Kasumi-1 (cell line): ENCODE measurements at regions not wholly inside any gene's neighbourhood (a gene's known extent, or its start where the extent isn't known, plus 50 kb on each side); places are given as distances from the start of the nearest gene placed in this dataset.
"Not testable (repeated sequence)": the region's sequence is repeated elsewhere in the genome, so short reads cannot be mapped to it uniquely, and the experiment has no call there.

Experiments
- DNase-seq, 2 experiments: peaks; one replicate each; lab custom pipeline; 2025; lab: John Stamatoyannopoulos, UW

DNA sequence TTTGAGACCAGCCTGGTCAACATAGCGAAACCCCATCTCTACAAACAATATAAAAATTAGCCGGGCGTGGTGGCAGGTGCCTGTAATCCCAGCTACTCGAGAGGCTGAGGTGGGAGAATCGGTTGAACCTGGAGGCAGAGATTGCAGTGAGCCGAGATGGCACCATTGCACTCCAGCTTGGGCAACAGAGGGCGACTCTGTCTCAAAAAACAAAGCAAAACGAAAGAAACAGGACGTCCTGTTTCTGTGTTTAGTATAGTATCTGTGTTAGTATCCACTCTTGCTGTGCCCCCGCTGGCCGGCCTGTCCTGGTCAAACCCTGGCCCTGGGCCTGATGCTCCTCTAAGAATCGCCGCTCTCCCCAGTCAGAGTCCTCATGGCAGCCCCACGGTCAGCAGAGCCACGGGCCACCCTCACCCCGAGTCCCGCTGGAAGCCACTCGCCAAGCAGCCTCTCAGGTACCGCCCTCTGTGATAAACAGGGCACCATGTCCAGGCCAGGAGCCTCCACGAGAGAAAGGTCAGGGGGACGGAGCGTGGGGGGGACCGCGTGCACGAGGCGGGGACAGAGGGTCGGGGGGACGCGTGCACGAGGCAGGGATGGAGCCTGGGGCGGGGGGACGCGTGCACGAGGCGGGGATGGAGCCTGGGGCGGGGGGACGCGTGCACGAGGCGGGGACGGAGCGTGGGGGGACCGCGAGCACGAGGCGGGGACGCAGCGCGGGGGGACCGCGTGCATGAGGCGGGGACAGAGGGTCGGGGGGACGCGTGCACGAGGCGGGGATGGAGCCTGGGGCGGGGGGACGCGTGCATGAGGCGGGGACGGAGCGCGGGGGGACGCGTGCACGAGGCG lies 384.5 kb downstream of the SMOC2 start:
- no peak for DNase-seq

DNA sequence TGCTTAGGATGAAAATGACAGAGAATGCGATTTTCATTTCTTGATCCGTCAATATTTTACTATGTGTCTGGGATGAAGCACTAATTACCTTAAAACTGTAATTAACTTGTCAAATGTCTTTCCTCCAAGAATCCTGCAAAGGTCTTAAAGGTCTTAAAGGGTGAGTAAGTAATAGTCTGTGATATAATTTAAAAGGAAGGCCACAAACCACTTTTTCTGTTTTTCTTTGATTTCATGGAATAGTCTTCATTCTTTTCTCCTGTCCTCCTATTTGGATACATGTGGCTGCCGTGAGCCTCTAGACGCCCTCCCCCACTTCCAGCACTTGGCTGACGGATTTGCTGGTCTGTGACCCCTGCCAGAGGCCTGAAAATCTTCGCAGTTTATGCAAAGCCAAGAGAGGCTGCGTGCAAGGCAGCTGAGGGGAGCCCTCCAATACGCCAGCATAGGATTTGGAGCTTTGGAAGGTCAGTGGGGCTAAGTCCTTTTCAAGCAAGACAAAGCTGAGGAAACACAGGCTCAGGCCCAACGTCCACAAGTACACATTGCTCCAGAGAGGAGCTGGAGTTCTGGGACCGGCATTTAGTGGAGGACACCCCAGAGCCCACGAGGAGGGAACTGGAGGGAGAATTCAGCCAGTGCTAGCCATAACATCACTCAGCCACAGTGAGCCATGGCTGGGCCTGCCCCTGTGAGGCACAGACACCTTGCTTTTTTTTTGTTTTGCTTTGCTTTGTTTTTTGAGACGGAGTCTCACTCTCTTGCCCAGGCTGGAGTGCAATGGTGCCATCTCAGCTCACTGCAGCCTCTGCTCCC lies 382.6 kb downstream of the SMOC2 start:
- DNase-seq, result no peak

DNA sequence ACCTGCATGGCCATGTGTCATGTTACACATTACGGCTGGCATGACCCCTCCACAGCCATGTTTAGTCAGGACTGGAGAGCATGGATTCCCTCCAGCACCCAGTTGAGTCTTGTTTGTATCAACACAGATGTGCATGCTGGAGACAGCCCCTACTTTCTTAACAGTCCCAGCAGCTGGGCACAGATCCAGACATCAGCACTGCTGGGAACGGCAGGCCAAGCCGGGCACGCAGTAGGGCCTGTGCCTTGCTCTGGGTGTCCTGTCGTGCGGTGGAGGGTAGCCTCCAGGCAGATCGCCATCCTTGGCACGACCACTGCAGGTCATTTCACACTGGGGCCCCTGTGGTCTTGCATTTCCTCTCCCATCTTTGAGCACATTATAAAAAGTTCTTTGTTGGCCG lies 381.4 kb downstream of the SMOC2 start:
- DNase-seq, result no peak

DNA sequence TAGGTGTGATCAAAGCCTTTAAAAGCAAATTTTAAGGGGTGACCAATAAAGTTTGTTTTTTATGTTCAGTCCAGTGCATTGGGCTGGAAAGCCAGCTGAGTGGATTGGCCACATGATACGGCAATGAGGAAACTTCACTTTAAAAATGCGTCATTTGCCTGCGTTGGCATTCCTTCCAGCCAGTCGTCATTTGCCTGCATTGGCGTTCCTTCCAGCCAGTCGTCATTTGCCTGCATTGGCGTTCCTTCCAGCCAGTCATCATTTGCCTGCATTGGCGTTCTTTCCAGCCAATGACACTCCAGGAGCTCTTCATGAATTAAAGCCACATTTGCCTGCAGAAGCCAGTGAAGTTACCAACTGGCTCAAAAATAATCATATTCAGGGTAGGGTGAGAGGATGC lies 378.6 kb downstream of the SMOC2 start:
- no peak for DNase-seq

DNA sequence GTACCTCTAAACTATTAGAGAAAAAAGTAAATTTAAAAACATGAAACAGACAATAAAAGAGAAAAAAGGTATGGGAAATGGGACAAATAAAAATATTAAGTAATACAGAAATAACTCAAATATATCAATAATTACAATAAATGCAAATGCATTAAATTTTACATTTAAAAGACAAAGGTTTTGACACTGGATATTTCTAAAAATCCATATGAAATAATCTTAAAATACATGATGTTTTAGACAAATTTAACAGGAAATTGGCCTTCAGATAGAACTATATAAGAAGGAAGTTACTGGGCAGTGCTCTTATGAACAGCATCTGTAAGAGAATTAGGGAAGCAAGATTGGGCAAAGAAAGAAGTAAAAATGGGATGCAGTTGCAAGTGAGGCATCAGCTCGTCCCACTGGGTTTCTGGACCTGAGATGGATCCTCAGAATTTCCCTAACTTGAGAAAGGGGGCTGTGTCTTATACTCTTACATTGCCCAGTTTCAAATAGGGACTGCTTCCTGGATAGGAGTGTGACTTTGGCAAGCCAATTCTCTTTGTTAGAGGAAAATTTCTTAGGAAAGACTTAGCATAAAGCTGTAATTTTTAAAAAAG lies 376.7 kb downstream of the SMOC2 start:
- no peak for DNase-seq

DNA sequence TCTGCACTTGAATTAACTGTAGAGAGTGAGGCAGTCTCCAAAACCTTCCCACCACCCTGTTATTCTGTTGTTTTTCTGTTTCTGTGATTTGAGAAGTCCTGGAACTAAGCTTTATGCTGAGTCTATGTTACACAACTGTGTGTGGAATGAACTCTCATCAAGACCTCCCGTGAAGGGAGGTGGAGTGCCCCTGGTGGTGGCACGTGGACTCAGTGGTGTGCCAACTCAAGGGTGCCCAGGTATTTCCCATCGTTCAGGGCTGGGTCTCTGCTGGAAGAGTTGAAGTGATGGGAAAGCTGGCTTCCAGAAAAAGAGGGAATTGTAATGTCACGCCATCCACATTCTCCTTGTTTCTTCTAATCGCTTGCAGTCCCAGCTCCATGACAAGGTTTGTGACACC lies 374.2 kb downstream of the SMOC2 start:
- DNase-seq, result no peak

DNA sequence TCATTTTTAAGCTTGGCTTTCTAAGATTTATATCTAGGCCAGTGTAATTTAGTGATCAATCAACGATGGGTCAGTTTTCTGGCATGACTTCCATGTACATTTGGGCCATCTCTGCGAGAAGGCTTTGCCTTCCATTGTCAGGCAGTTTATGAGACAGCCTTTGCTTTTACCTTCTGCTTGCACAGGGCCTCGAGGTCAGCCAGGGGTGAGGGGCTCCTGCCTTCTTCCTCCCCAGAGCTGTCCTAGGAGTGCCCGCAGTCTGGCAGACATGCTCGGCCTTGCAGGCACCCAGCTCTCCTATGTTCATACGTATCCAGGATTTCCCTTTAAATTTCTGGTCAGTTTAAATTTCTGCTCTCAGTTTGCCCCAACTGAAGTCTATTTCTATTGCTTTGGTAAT lies 367.2 kb downstream of the SMOC2 start:
- DNase-seq, result no peak

DNA sequence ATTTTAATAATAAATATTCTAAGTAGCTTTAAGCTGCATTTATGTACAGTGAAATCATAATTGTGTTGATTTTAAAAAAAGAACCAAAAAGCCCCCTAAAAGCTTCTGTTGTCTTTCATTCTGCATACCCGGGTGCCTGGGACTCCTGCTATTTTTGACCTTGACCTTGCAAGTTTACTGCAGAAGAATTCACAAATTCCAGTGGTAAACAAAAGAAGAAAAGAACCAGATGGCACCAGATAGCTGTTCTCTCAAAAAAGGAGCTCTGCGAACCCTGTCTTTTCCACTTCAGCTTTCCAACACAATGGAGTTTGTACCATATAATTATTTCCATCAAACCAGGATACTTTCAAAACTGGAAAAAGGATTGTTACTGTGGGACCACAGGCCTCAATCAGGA lies 363.3 kb downstream of the SMOC2 start:
- no peak for DNase-seq

DNA sequence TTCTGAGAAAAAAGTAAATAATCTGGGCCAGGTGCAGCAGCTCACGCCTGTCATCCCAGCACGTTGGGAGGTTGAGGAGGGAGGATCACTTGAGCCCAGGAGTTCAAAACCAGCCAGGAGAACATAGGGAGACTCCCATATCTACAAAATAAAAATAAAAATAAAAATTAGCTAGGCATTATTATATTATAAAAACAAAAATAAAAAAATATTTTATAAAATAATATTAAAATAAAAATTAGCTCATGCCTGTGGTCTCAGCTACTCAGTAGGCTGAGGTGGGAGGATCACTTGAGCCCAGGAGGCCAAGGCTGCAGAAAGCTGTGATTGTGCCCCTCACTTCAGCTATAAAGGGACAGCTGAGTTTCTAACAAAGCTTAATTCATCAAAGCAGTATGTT lies 362.9 kb downstream of the SMOC2 start:
- no peak for DNase-seq

DNA sequence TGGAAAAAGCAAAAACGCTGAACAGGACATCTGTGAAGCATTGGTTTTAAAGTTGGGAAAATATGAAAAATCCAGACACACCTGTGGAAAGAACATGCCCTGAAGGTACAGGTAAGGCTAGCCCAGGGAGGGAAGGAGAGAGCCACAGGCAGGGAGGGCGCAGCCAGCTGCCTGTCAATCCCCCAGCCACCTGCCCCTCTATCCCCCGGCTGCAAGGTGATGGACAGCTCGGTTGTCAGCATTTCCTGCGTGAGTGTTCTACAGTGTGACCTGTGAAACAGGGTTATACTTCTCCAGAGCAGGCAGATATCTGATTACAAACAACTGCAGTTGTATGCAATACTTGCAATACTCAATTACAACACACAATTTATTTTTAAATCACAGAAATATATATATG lies 358.1 kb downstream of the SMOC2 start:
- no peak for DNase-seq

DNA sequence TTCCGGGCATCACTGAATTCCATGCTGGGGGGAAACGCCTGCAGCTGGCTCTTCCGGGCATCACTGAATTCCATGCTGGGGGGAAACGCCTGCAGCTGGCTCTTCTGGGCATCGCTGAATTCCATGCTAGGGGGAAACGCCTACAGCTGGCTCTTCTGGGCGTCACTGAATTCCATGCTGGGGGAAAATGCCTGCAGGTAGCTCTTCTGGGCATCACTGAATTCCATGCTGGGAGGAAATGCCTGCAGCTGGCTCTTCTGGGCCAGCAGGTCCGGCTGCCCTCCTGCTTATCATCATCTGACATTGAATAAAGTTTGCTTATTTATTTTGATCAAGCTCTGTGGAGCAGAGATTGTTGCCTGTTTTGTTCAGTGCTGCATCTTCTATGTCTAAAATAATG lies 355.1 kb downstream of the SMOC2 start:
- no peak for DNase-seq

DNA sequence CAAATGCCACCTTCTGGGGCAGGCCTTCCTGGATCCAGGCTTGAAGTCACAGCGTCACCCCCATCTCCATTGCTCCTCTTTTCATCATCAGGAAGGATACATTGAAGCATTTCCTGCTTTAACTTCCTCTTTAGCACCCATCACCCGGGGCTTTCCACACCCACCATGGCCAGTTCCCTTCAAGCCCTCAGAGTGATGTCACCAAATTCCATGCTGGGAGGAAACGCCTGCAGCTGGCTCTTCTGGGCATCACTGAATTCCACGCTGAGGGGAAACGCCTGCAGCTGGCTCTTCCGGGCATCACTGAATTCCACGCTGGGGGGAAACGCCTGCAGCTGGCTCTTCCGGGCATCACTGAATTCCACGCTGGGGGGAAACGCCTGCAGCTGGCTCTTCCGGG lies 354.6 kb downstream of the SMOC2 start:
- not testable (repeated sequence) for DNase-seq

DNA sequence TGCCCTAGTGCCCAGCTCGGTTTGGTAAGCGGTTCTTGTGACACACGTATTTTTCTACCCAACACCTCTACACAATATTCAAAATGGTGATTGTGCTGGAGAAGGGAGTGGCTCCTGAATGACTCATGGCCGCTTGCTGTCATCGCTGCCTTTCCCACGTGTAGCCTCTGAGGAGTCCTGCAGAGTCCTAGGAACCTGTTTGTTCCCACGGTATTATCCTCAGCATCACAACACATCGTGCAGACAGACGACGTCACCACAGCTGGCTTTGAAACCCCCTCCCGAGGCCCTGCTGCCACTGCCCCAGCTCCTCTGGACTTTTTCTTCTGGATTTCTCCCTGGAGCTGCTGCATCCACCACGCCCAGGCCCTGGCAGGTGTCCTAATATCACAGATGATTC lies 353.5 kb downstream of the SMOC2 start:
- DNase-seq, result no peak

DNA sequence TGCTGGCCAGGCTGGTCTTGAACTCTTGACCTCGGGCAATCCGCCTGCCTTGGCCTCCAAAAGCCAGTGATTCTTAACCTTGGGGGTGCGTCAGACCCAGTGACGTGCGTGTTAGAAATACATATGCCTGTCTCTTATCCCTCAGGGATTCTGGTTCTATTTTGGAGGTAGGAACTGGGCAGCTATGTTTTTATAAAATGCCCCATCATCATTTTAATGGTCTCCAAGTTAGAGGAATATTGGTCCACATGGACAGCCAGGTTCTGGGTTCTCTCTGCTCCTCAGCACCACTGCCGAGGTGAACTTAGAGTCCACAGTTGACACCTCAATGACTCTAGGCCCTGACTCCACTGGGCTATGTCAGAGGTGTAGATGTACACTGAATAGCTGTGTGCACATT lies 352.7 kb downstream of the SMOC2 start:
- no peak for DNase-seq

DNA sequence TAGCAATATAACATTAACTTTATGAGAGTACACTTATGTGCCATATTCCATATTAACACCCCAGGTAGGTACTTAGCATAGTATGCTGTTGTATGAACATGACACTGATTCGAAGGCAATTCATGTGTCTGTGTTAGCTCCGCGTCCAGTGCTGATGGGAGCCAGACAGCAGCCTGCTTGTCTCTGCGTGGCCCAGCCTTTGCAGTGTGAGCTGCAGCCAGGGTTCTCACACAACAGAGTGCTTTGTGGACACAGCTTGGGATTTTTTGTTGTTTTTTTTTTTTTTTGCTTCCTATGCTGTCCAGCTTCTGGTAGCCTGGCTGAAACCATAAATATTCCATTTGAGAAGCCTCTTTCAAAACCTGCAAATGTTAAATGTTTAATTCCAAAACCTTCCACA lies 350.9 kb downstream of the SMOC2 start:
- DNase-seq, result no peak

DNA sequence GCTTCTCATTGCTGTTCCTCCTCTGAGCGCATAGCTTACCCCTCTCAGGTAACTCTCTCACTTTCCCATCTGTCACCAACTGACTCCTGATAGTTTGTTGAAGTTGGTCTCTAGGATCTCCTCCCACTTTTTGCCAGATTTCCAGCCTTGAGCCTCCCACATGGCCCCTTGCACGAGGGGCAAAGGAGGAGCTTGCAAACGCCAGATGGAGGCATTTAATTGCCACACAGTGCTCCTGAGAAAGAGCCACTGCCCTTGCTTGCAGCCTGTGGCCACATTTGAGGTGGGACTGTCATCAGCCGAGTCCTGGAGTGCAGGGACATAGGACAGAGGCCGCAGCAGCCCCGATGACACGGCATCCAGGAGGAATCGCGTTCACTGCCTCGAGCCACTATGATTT lies 348.7 kb downstream of the SMOC2 start:
- no peak for DNase-seq

DNA sequence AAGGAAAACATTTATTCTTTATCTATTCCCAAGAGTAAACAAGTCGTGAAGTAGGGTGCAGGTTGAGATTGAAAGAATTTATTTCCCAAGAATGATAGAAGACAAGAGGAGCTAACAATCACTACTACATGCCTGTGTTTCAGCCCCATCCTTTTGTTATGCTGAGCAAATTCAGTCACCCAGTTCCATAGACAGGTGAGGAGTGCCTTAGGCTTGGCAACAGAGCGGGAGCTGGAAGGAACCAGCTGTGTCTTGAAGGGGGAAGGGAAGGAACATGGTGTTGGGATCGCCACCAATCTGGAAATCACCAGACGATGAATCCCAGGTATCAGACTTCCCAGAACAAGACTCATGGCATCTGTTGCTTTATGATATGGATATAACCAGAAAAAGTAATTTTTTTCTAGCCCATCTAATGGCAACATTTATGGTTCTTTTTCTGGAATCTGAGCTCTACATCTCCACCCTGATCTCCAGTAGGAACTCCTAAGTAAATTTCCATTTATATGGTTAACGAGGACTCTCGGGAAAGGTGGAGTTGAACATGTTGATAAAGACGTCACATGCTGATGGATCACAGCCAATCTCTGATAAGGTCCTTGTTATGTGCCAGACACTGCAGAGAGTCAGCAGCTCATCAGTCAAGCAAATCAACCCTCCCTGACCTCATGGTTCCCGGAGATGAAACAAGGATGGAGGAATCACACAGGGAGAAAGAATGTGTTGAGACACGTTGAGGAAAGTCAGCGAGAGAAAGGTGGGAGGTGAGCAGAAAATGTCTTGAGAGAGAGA lies 344.9 kb downstream of the SMOC2 start:
- no peak for DNase-seq

DNA sequence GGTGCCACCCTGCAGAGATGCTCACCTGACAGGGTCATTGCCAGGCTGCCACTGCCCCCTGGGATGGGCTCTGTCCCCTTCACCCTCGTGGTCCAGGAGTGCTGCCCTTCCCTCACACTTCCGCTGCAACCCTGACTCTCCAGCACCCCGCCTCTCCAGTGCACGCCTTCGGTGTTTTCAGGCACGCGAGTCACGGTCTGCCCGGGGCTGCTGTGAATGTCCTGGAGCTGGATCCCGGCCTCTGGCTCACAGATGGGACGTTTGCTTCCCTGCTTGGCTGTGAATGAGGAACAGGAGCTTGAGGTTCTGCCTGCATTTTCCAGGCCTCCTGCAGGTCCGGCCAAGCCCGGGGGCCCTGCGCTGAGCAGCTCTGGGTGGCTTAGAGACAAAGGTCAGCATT lies 343.4 kb downstream of the SMOC2 start:
- DNase-seq, result no peak

DNA sequence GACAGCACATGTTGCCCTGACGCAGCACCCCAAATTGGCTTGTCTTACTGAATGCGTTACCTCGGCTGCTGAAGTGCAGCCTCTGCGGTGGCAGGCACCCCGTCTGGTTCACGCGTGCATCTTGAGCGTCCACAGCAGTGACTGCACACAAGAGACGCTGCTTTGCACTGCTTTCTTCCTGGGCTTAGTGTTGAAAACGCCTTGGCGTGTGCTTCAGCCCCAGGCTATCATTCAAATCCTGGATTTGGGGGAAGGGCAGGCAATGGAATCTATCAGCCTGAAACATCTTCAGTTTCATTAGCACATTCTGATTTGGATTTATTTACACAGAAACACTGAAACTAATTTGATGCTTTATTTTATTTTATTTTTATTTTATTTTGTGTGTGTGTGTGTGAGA lies 342.7 kb downstream of the SMOC2 start:
- no peak for DNase-seq

DNA sequence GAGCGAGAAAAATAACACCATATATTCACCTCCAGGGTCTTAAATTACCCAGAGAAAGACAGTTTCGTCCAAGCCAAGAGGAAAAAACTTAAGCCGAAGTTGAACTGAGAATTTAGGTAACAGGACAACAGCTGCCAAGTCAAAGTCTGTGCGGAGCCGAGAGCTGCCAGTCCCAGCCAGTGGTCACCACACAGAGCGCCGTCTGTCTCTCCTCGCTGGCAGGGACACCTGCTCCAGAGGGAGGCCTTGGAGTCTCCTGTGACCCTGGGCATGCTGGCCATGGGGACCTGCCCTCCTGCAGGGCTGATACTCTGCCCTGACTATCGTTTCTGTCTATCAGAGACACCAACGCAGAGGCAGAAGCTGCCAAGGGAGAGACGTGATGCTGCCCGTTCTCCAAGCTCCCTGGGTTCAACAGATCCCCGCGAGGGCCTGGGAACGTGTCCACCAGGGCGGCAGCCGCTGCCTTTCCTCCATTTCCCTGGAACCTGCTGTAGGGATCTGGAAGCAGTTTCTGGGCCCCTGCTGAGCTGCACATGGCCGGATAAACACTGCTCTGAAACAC lies 341.3 kb downstream of the SMOC2 start:
- no peak for DNase-seq

DNA sequence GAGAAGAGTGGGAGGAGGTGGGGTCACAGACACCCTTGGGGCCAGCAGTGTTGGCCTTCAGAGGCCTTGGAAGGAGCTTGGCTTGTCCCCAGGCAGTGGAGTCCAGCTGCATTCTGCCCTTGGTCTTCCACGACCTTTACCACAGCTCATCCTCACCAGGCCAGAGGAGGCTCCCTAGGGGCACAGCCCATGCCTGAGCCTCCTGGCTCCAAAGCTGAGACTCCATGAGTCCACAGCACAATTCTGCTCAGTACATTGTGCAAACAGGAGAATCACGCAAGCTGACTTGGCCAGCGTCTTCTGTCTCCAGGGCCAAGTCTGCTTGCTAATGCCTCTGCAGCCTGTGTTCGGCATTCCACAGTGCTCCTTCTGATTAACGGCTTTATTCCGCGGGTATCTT lies 337.2 kb downstream of the SMOC2 start:
- no peak for DNase-seq

DNA sequence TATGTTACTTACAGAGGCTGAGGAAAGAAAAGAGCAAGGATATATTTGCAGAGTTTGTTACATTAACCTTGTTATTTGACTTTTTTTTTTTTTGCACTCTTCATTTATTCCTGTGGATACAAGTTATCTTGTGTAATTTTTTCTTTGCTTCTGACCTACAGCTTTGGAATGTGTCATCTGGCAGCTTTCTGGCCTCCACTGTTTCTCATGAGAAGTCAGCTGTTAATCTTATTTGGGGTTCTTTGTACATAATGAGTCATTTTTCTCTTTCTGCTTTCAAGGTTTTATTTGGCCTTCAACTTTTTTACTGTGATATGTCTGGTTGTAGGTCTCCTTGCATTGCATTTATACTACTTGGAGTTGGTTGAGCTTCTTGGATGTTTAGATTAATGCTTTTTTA lies 333.4 kb downstream of the SMOC2 start:
- no peak for DNase-seq
